A673 (cell line): ENCODE measurements at regions not wholly inside any gene's neighbourhood (a gene's known extent, or its start where the extent isn't known, plus 50 kb on each side); places are given as distances from the start of the nearest gene placed in this dataset.

ENCODE experiments used
- BruUV-seq: library from RNA; stranded (reverse); fragments of 400-500 nt; replicated peaks from 2 replicates; lab custom pipeline; 2021; lab: Mats Ljungman, UMichigan
- CTCF ChIA-PET: fragments of 300-600 bp; sonication (Branson Sonifier 250); formaldehyde crosslinking; loops from one replicate; lab custom pipeline; 2022; ENCODE audit warnings: antibody characterized with exemption; lab: Charles Lee
- POLR2A ChIA-PET: fragments of 300-600 bp; sonication (Branson Sonifier 250); formaldehyde crosslinking; loops from one replicate; lab custom pipeline; 2022; ENCODE audit warnings: antibody characterized with exemption; ENCODE audit not compliant: low non-redundant PET; lab: Charles Lee
- DNase-seq: peaks from one replicate; pipeline ENCODE4 v3.0.0-alpha.2; 2015; ENCODE audit warnings: low spot score
- H3K27ac ChIP-seq: fragments of 200-600 bp; sonication (generic); 2 replicates; pipeline ENCODE4 v1.5.1; 2016; ENCODE audit warnings: mixed run types, low read depth, mild to moderate bottlenecking, mixed read lengths, antibody characterized with exemption, low read length; ENCODE audit not compliant: poor library complexity, severe bottlenecking
- H3K27me3 ChIP-seq: fragments of 200-600 bp; sonication (generic); replicated peaks from 2 replicates; pipeline ENCODE4 v1.6.1; 2017; ENCODE audit warnings: mixed run types, low read depth, mild to moderate bottlenecking, mixed read lengths, antibody characterized with exemption, low read length; ENCODE audit not compliant: insufficient read depth, poor library complexity
- H3K36me3 ChIP-seq: fragments of 200-600 bp; sonication (generic); 2 replicates; pipeline ENCODE4 v1.6.1; 2016; ENCODE audit warnings: mixed run types, mild to moderate bottlenecking, mixed read lengths, antibody characterized with exemption, low read length; ENCODE audit not compliant: insufficient read depth, poor library complexity, severe bottlenecking
- H3K4me1 ChIP-seq: fragments of 200-600 bp; sonication (generic); 2 replicates; pipeline ENCODE4 v1.6.1; 2017; ENCODE audit warnings: mixed run types, mild to moderate bottlenecking, mixed read lengths, antibody characterized with exemption, low read length; ENCODE audit not compliant: insufficient read depth, poor library complexity, severe bottlenecking
- H3K4me3 ChIP-seq: fragments of 200-600 bp; sonication (generic); 2 replicates; pipeline ENCODE4 v1.5.1; 2016; ENCODE audit warnings: low read depth, mixed run types, mild to moderate bottlenecking, mixed read lengths, low read length; ENCODE audit not compliant: poor library complexity, severe bottlenecking
- H3K9me3 ChIP-seq: fragments of 200-600 bp; sonication (generic); 2 replicates; pipeline ENCODE4 v1.6.1; 2016; ENCODE audit warnings: mixed run types, low read depth, mild to moderate bottlenecking, mixed read lengths, antibody characterized with exemption, low read length; ENCODE audit not compliant: poor library complexity, severe bottlenecking
- EZH2 ChIP-seq: fragments of 200-600 bp; sonication (generic); IDR thresholded peaks from 2 replicates; pipeline ENCODE4 v1.6.1; 2017; ENCODE audit warnings: borderline replicate concordance, low read depth, mild to moderate bottlenecking, mixed read lengths, antibody characterized with exemption, low read length; ENCODE audit not compliant: poor library complexity, severe bottlenecking
- intact Hi-C: fragments of 100-400 bp; cut with micrococcal nuclease; formaldehyde crosslinking; loops from one replicate; pipeline ENCODE4 v1.10.0; 2022; ENCODE audit not compliant: unreplicated experiment
- TF ChIP-seq, protein P1 (sequence below): fragments of 300-800, 200-600 bp; sonication (generic); conservative IDR thresholded peaks from 2 replicates; pipeline ENCODE4 v1.5.1; 2017; ENCODE audit warnings: low read depth, mild to moderate bottlenecking, antibody characterized with exemption, low read length, moderate library complexity, mixed read lengths

- TF ChIP-seq EZH2 = no peak
- TF ChIP-seq, protein P1, sequence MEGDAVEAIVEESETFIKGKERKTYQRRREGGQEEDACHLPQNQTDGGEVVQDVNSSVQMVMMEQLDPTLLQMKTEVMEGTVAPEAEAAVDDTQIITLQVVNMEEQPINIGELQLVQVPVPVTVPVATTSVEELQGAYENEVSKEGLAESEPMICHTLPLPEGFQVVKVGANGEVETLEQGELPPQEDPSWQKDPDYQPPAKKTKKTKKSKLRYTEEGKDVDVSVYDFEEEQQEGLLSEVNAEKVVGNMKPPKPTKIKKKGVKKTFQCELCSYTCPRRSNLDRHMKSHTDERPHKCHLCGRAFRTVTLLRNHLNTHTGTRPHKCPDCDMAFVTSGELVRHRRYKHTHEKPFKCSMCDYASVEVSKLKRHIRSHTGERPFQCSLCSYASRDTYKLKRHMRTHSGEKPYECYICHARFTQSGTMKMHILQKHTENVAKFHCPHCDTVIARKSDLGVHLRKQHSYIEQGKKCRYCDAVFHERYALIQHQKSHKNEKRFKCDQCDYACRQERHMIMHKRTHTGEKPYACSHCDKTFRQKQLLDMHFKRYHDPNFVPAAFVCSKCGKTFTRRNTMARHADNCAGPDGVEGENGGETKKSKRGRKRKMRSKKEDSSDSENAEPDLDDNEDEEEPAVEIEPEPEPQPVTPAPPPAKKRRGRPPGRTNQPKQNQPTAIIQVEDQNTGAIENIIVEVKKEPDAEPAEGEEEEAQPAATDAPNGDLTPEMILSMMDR = no peak
Measured at GRCh38 chr20:50274570-50275430, 84.2 kb downstream of the CEBPB start.

DNA sequence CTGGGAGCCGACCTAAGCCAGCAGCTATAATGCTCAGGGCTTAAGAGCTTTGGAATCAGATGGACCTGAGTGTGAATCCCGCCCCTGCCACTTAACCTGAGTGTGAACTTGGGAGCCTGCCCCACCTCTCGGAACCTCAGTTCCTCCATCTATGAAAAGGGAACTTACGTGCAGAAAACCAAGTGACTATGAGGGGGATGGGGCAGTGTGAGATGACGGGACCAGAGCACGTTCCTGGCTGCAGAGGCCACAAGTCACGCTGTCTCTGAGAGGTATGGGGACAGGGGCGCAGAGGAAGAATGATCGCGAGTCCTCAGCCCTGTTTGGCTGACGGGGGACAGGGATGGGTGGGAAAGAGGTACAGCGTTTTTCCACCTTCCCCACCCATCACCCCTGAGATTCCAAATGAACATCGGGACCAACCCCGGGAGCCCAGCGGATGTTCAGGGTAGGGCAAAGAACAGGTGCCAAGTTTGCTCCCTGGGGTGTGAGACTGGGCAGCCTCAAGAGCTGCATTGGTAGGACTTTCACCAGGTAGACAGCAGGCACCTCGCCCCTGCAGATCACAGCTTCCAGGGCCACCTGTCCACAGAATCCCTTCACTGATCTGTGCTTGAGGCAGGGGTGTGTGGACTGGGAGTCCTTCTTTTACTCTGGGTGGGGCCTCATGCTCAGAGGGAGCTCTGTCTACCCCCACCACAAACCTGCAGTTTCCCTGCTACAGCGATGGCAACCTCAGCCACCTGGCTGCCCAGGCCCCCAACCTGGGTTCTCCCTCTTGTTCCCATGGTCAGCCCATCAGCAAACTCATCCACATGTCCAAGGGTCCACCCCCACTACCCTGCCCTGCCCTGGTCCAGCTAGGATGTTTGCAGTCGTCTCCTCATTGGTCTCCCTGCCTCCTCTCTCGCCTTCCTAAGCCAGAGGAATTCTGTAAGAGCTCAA is 85.8 kb downstream of the CEBPB start:
- CTCF ChIA-PET = interaction anchor here (0.6 kb wide), 1 partner anchor 97 kb away, joined by 3 read pairs; no protein-coding TSS in a partner anchor
- H3K27me3 ChIP-seq = no peaks in the 10 kb centered on the region
- no peak overlapping the region for H3K27ac ChIP-seq
- DNase-seq = no peak
- POLR2A ChIA-PET = no interaction called here
- H3K4me1 ChIP-seq = no peaks in the 10 kb centered on the region
- no TSS peak for BruUV-seq
- TF ChIP-seq, protein P1 = no peak
- TF ChIP-seq EZH2 = no peak
- no peaks in the 10 kb centered on the region for H3K9me3 ChIP-seq
- H3K4me3 ChIP-seq = no peak overlapping the region
- intact Hi-C loops = no loop called here
- no peaks in the 10 kb centered on the region for H3K36me3 ChIP-seq

More at GRCh38 chr20:50274570-50275430, 84.2 kb downstream of the CEBPB start:
- BruUV-seq = no TSS peak
- POLR2A ChIA-PET = no interaction called here
- Histone ChIP-seq H3K4me1 (no peaks in the 10 kb centered on the region), H3K27ac (no peak overlapping the region), H3K36me3 (no peaks in the 10 kb centered on the region), H3K27me3 (no peaks in the 10 kb centered on the region), H3K4me3 (no peak overlapping the region), H3K9me3 (no peaks in the 10 kb centered on the region)
- no peak for DNase-seq
- intact Hi-C loops = no loop called here
- CTCF ChIA-PET = no interaction called here

GRCh38 chr20:50277064-50277415 is 86.4 kb downstream of the CEBPB start:
- no TSS peak for BruUV-seq
- Histone ChIP-seq H3K4me3 (no peak overlapping the region), H3K36me3 (no peaks in the 10 kb centered on the region), H3K27me3 (no peaks in the 10 kb centered on the region), H3K9me3 (no peaks in the 10 kb centered on the region), H3K27ac (no peak overlapping the region), H3K4me1 (no peaks in the 10 kb centered on the region)
- no peak for DNase-seq
- ChIA-PET POLR2A (no interaction called here), CTCF (no interaction called here)
- intact Hi-C loops = no loop called here
- TF ChIP-seq, protein P1 = no peak
- no peak for TF ChIP-seq EZH2
